Skeletal muscle tissue (tissue), 3 donors: ENCODE measurements at regions not wholly inside any gene's neighbourhood (a gene's known extent, or its start where the extent isn't known, plus 50 kb on each side); places are given as distances from the start of the nearest gene placed in this dataset.
"Not testable (repeated sequence)": the region's sequence is repeated elsewhere in the genome, so short reads cannot be mapped to it uniquely, and the experiment has no call there.

Experiments
- H3K27ac ChIP-seq: one replicate; pipeline ENCODE4 v1.7.0; 2013; ENCODE audit warnings: mild to moderate bottlenecking, low read depth, low read length, inconsistent platforms
- H3K27me3 ChIP-seq, 3 donors: one replicate each; pipeline ENCODE4 v1.7.0; 2013; ENCODE audit warnings: low read length in 3 of 3; ENCODE audit not compliant: control insufficient read depth in 3 of 3, insufficient read depth in 3 of 3
- H3K36me3 ChIP-seq, 3 donors: one replicate each; pipeline ENCODE4 v1.7.0; 2013; ENCODE audit warnings: low read length in 3 of 3; ENCODE audit not compliant: control insufficient read depth in 3 of 3, insufficient read depth in 3 of 3
- H3K4me1 ChIP-seq, 3 donors: one replicate each; pipeline ENCODE4 v1.7.0; 2013; ENCODE audit warnings: low read length in 3 of 3, mild to moderate bottlenecking in 3 of 3; ENCODE audit not compliant: control insufficient read depth in 3 of 3, insufficient read depth in 3 of 3
- H3K4me3 ChIP-seq, 3 donors: one replicate each; pipeline ENCODE4 v1.7.0; 2013; ENCODE audit warnings: low read length in 3 of 3
- H3K9ac ChIP-seq, 3 donors: one replicate each; pipeline ENCODE4 v1.7.0; 2013; ENCODE audit warnings: low read length in 3 of 3, mild to moderate bottlenecking in 3 of 3, moderate library complexity in 2 of 3, low read depth in 1 of 3
- H3K9me3 ChIP-seq, 3 donors: one replicate each; pipeline ENCODE4 v1.7.0; 2013; ENCODE audit warnings: low read length in 3 of 3; ENCODE audit not compliant: control insufficient read depth in 3 of 3
- donor health status: Osteomylitis.

GRCh38 chr3:118678663-118679062 is 356.0 kb downstream of the IGSF11 start:
- not testable (repeated sequence) for H3K27ac ChIP-seq, H3K36me3 ChIP-seq, H3K9me3 ChIP-seq, H3K9ac ChIP-seq, H3K4me3 ChIP-seq, H3K27me3 ChIP-seq, H3K4me1 ChIP-seq

GRCh38 chr3:118682921-118683320 is 351.7 kb downstream of the IGSF11 start:
- Histone ChIP-seq H3K9ac (no peak overlapping the region), H3K9me3 (no peaks in the 10 kb centered on the region), H3K27ac (no peak overlapping the region), H3K36me3 (no peaks in the 10 kb centered on the region), H3K27me3 (no peaks in the 10 kb centered on the region), H3K4me3 (no peak overlapping the region), H3K4me1 (no peaks in the 10 kb centered on the region)

- Histone ChIP-seq H3K27ac (no peak overlapping the region), H3K9ac (no peak overlapping the region), H3K4me1 (no peaks in the 10 kb centered on the region), H3K4me3 (no peak overlapping the region), H3K9me3 (no peaks in the 10 kb centered on the region), H3K36me3 (no peaks in the 10 kb centered on the region), H3K27me3 (no peaks in the 10 kb centered on the region)
Observed at GRCh38 chr3:118683636-118684035, 351.0 kb downstream of the IGSF11 start.

- Histone ChIP-seq H3K4me3 (no peak overlapping the region), H3K27me3 (no peaks in the 10 kb centered on the region), H3K36me3 (no peaks in the 10 kb centered on the region), H3K27ac (no peak overlapping the region), H3K4me1 (no peaks in the 10 kb centered on the region), H3K9ac (no peak overlapping the region), H3K9me3 (no peaks in the 10 kb centered on the region)
Observed at GRCh38 chr3:118688396-118688884, 346.2 kb downstream of the IGSF11 start.

- Histone ChIP-seq H3K9ac (no peak overlapping the region), H3K4me3 (no peak overlapping the region), H3K27me3 (no peaks in the 10 kb centered on the region), H3K9me3 (no peaks in the 10 kb centered on the region), H3K27ac (no peak overlapping the region), H3K36me3 (no peaks in the 10 kb centered on the region), H3K4me1 (no peaks in the 10 kb centered on the region)
Observed at GRCh38 chr3:118692416-118692815, 342.2 kb downstream of the IGSF11 start.

- Histone ChIP-seq H3K36me3 (no peaks in the 10 kb centered on the region), H3K27me3 (no peaks in the 10 kb centered on the region), H3K9ac (no peak overlapping the region), H3K9me3 (no peaks in the 10 kb centered on the region), H3K4me1 (no peaks in the 10 kb centered on the region), H3K27ac (no peak overlapping the region), H3K4me3 (no peak overlapping the region)
Observed at GRCh38 chr3:118705487-118706219, 329.0 kb downstream of the IGSF11 start.

GRCh38 chr3:118707991-118708390 is 326.7 kb downstream of the IGSF11 start:
- Histone ChIP-seq H3K4me1 (no peaks in the 10 kb centered on the region), H3K9me3 (no peaks in the 10 kb centered on the region), H3K27me3 (no peaks in the 10 kb centered on the region), H3K36me3 (no peaks in the 10 kb centered on the region), H3K4me3 (no peak overlapping the region), H3K27ac (no peak overlapping the region), H3K9ac (no peak overlapping the region)

- no peaks in the 10 kb centered on the region for H3K9me3 ChIP-seq
Observed at GRCh38 chr3:118710532-118710931, 324.1 kb downstream of the IGSF11 start.

GRCh38 chr3:118713502-118714207 is 321.0 kb downstream of the IGSF11 start:
- no peaks in the 10 kb centered on the region for H3K27me3 ChIP-seq
- no peak overlapping the region for H3K4me3 ChIP-seq
- H3K36me3 ChIP-seq: no peaks in the 10 kb centered on the region
- no peak overlapping the region for H3K9ac ChIP-seq
- H3K27ac ChIP-seq: no peak overlapping the region
- no peaks in the 10 kb centered on the region for H3K4me1 ChIP-seq
- no peaks in the 10 kb centered on the region for H3K9me3 ChIP-seq

More at GRCh38 chr3:118710532-118710931, 324.1 kb downstream of the IGSF11 start:
- Histone ChIP-seq H3K36me3 (no peaks in the 10 kb centered on the region), H3K27ac (no peak overlapping the region), H3K4me3 (no peak overlapping the region), H3K4me1 (no peaks in the 10 kb centered on the region), H3K27me3 (no peaks in the 10 kb centered on the region), H3K9ac (no peak overlapping the region)

GRCh38 chr3:118714800-118715199 is 319.8 kb downstream of the IGSF11 start:
- no peak overlapping the region for H3K4me3 ChIP-seq
- no peak overlapping the region for H3K9ac ChIP-seq
- no peak overlapping the region for H3K27ac ChIP-seq
- no peaks in the 10 kb centered on the region for H3K27me3 ChIP-seq
- H3K36me3 ChIP-seq: no peaks in the 10 kb centered on the region
- no peaks in the 10 kb centered on the region for H3K9me3 ChIP-seq
- no peaks in the 10 kb centered on the region for H3K4me1 ChIP-seq
